Stimulated activated naive CD4-positive, alpha-beta T cell (primary cell): ENCODE measurements at regions not wholly inside any gene's neighbourhood (a gene's known extent, or its start where the extent isn't known, plus 50 kb on each side); places are given as distances from the start of the nearest gene placed in this dataset.
"Not testable (repeated sequence)": the region's sequence is repeated elsewhere in the genome, so short reads cannot be mapped to it uniquely, and the experiment has no call there.

Experiments used
- DNase-seq, 6 experiments: peaks; one replicate each; lab custom pipeline; 2025; lab: John Stamatoyannopoulos, UW

GRCh38 chr6:87757792-87758191 lies 55.8 kb upstream of the AKIRIN2 start:
- no peak for DNase-seq

GRCh38 chr6:87756858-87757257 lies 54.8 kb upstream of the AKIRIN2 start:
- no peak for DNase-seq

DNA sequence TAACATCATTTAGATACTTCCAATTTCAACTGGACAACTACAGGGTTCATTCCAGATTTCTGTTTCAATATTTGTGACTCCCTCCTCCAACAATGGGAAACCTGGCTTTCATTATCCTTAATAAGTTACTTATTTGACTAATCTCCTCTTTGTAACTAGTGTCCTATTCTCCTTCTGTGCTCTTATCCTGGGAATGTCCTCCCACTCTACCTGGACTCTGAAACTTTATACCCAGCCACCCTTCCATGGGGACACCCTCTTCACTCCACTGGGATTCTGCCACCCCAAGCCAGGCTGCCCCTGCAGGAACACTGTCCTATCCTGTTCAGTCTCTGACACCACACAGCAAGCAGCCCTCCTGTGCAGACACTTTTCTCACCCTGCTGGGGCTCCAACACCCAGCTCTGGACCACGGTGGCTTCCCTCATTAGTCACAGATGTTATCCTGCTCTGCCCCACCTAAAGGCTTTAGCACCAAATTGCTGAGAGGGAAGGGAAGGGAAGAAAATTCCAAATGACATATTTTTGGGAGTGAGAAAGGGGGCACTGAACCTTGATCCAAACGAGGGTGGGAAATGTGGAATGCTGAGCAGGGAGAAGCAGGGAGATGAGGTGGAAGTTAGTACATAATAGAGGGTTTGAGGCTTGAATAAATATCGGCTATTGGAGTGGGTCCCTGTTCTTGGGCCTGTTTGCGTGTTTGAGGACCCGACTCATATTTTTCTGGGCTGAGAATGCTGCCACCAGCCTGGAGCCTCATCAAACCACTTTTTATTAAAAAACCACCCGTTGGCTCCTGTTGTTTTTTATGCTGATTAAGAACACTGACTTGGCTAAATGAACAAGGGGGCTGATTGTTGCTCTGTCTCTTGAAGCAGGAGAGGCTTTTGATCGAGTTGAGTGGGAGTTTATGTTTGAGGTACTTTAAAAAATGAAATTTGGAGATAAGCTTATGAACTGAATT lies 54.0 kb upstream of the AKIRIN2 start:
- no peak for DNase-seq

- DNase-seq, result no peak
These were observed 52.8 kb upstream of the AKIRIN2 start for GRCh38 chr6:87754828-87755227.

- DNase-seq, result no peak
These were observed 51.2 kb upstream of the AKIRIN2 start for GRCh38 chr6:87753131-87753685.

DNA sequence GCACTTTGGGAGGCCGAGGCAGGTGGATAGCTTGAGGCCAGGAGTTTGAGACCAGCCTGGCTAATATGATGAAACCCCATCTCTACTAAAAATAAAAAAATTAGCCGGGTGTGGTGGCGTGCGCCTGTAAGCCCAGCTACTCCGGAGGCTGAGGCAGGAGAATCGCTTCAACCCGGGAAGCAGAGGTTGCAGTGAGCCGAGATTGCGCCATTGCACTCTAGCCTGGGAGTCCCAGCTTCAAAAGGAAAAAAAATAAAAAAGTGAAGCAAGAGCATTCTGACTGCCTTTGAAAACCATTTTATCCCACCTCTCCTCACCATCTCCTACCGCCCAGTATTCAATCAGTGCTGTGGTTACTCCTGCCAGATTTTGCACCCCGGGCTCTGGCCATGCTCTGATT lies 50.5 kb upstream of the AKIRIN2 start:
- not testable (repeated sequence) for DNase-seq
